DOHH2 (cell line): ENCODE measurements at regions not wholly inside any gene's neighbourhood (a gene's known extent, or its start where the extent isn't known, plus 50 kb on each side); places are given as distances from the start of the nearest gene placed in this dataset.

ENCODE experiments used
- H3F3A ChIP-seq: fragments of 200-600 bp; sonication (generic), shearing (Covaris generic); 2 replicates; pipeline ENCODE4 v1.6.0; 2016; ENCODE audit warnings: antibody characterized with exemption, mild to moderate bottlenecking; ENCODE audit not compliant: control insufficient read depth, insufficient read depth
- H3K27ac ChIP-seq: fragments of 200-600 bp; sonication (generic); 2 replicates; pipeline ENCODE4 v1.5.1; 2014; ENCODE audit warnings: low read depth, mild to moderate bottlenecking, low read length, moderate library complexity
- H3K27me3 ChIP-seq: fragments of 200-600 bp; sonication (generic); 2 replicates; pipeline ENCODE4 v1.6.1; 2014; ENCODE audit warnings: mild to moderate bottlenecking, low read length, mixed read lengths; ENCODE audit not compliant: control insufficient read depth
- H3K36me3 ChIP-seq: fragments of 200-600 bp; sonication (generic); 2 replicates; pipeline ENCODE4 v1.6.1; 2014; ENCODE audit warnings: mild to moderate bottlenecking, low read length, moderate library complexity, mixed read lengths; ENCODE audit not compliant: control insufficient read depth
- H3K4me1 ChIP-seq: fragments of 200-600 bp; sonication (generic); 2 replicates; pipeline ENCODE4 v1.6.1; 2014; ENCODE audit warnings: mild to moderate bottlenecking, low read length, mixed read lengths; ENCODE audit not compliant: control insufficient read depth
- H3K4me2 ChIP-seq: fragments of 200-600 bp; sonication (generic); 2 replicates; pipeline ENCODE4 v1.6.0; 2014; ENCODE audit warnings: mild to moderate bottlenecking, low read length, moderate library complexity
- H3K4me3 ChIP-seq: fragments of 200-600 bp; sonication (generic); 2 replicates; pipeline ENCODE4 v1.5.1; 2014; ENCODE audit warnings: mild to moderate bottlenecking, low read length, mixed read lengths
- H3K79me2 ChIP-seq: fragments of 200-600 bp; sonication (generic); 2 replicates; pipeline ENCODE4 v1.6.1; 2014; ENCODE audit warnings: mild to moderate bottlenecking, low read length, mixed read lengths; ENCODE audit not compliant: control insufficient read depth
- H3K9me2 ChIP-seq: fragments of 200-600 bp; sonication (generic); replicated peaks from 2 replicates; pipeline ENCODE4 v1.6.1; 2014; ENCODE audit warnings: mild to moderate bottlenecking, low read length, mixed read lengths; ENCODE audit not compliant: control insufficient read depth
- H3K9me3 ChIP-seq: fragments of 200-600 bp; sonication (generic); 2 replicates; pipeline ENCODE4 v1.6.1; 2014; ENCODE audit warnings: antibody characterized with exemption, low read length, mixed read lengths; ENCODE audit not compliant: control insufficient read depth, insufficient read depth
- H4K20me1 ChIP-seq: fragments of 200-600 bp; sonication (generic); 2 replicates; pipeline ENCODE4 v1.6.0; 2014; ENCODE audit warnings: low read depth, mild to moderate bottlenecking, antibody characterized with exemption, low read length, moderate library complexity; ENCODE audit not compliant: control insufficient read depth, insufficient read depth
- CTCF ChIP-seq: fragments of 200-600 bp; sonication (generic); IDR thresholded peaks from one replicate; pipeline ENCODE4 v1.5.1; 2014; ENCODE audit warnings: antibody characterized with exemption, mild to moderate bottlenecking, low read depth, low read length; ENCODE audit not compliant: poor library complexity, severe bottlenecking
- EZH2phosphoT487 ChIP-seq: fragments of 200-600 bp; sonication (generic); IDR thresholded peaks from 2 replicates; pipeline ENCODE4 v1.6.1; 2017; ENCODE audit warnings: borderline replicate concordance, mild to moderate bottlenecking, antibody characterized with exemption, low read length, moderate library complexity, mixed read lengths

GRCh38 chr3:81043660-81044199 lies 717.7 kb downstream of the GBE1 start:
- H3K9me3 ChIP-seq: no peaks in the 10 kb centered on the region
- H4K20me1 ChIP-seq: no peaks in the 10 kb centered on the region
- no peak overlapping the region for H3K4me3 ChIP-seq
- H3K36me3 ChIP-seq: no peaks in the 10 kb centered on the region
- TF ChIP-seq EZH2phosphoT487 (no peak), CTCF (no peak)
- H3K27ac ChIP-seq: no peak overlapping the region
- no peaks in the 10 kb centered on the region for H3K79me2 ChIP-seq
- H3K4me2 ChIP-seq: no peak overlapping the region
- H3K9me2 ChIP-seq: no peaks in the 10 kb centered on the region
- H3K4me1 ChIP-seq: no peaks in the 10 kb centered on the region
- no peaks in the 10 kb centered on the region for H3F3A ChIP-seq
- H3K27me3 ChIP-seq: no peaks in the 10 kb centered on the region

GRCh38 chr3:81043009-81043408 lies 718.4 kb downstream of the GBE1 start:
- Histone ChIP-seq H3K4me3 (no peak overlapping the region), H3K79me2 (no peaks in the 10 kb centered on the region), H3F3A (no peaks in the 10 kb centered on the region), H3K9me2 (no peaks in the 10 kb centered on the region), H3K36me3 (no peaks in the 10 kb centered on the region), H3K27ac (no peak overlapping the region), H3K27me3 (no peaks in the 10 kb centered on the region), H4K20me1 (no peaks in the 10 kb centered on the region), H3K9me3 (no peaks in the 10 kb centered on the region), H3K4me1 (no peaks in the 10 kb centered on the region), H3K4me2 (no peak overlapping the region)
- no peak for TF ChIP-seq EZH2phosphoT487
- no peak for TF ChIP-seq CTCF

GRCh38 chr3:81041331-81041730 lies 720.1 kb downstream of the GBE1 start:
- no peak overlapping the region for H3K27ac ChIP-seq
- no peaks in the 10 kb centered on the region for H3K9me2 ChIP-seq
- TF ChIP-seq CTCF: no peak
- H3K36me3 ChIP-seq: no peaks in the 10 kb centered on the region
- H3K27me3 ChIP-seq: no peaks in the 10 kb centered on the region
- no peaks in the 10 kb centered on the region for H3K4me1 ChIP-seq
- H3K4me2 ChIP-seq: no peak overlapping the region
- H3K4me3 ChIP-seq: no peak overlapping the region
- no peaks in the 10 kb centered on the region for H3K79me2 ChIP-seq
- no peaks in the 10 kb centered on the region for H4K20me1 ChIP-seq
- H3F3A ChIP-seq: no peaks in the 10 kb centered on the region
- H3K9me3 ChIP-seq: no peaks in the 10 kb centered on the region

- no peaks in the 10 kb centered on the region for H3K9me3 ChIP-seq
- H3K9me2 ChIP-seq: no peaks in the 10 kb centered on the region
- no peak for TF ChIP-seq CTCF
- no peak for TF ChIP-seq EZH2phosphoT487
- H3K27me3 ChIP-seq: no peaks in the 10 kb centered on the region
- no peaks in the 10 kb centered on the region for H3F3A ChIP-seq
- H3K27ac ChIP-seq: no peak overlapping the region
- no peak overlapping the region for H3K4me2 ChIP-seq
- H3K4me3 ChIP-seq: no peak overlapping the region
- H3K4me1 ChIP-seq: no peaks in the 10 kb centered on the region
- no peaks in the 10 kb centered on the region for H4K20me1 ChIP-seq
- H3K79me2 ChIP-seq: no peaks in the 10 kb centered on the region
- H3K36me3 ChIP-seq: no peaks in the 10 kb centered on the region
Observed at GRCh38 chr3:81040107-81040506, 721.3 kb downstream of the GBE1 start.
